NCI-H1436 (cell line): ENCODE measurements at regions not wholly inside any gene's neighbourhood (a gene's known extent, or its start where the extent isn't known, plus 50 kb on each side); places are given as distances from the start of the nearest gene placed in this dataset.
"Not testable (repeated sequence)": the region's sequence is repeated elsewhere in the genome, so short reads cannot be mapped to it uniquely, and the experiment has no call there.

Experiments
- DNase-seq: peaks from one replicate; lab custom pipeline; 2025; lab: John Stamatoyannopoulos, UW

GRCh38 chr3:16769525-16769924 is 115.2 kb upstream of the PLCL2 start:
- DNase-seq, result no peak

- no peak for DNase-seq
Measured at GRCh38 chr3:16770021-16770420, 114.7 kb upstream of the PLCL2 start.

GRCh38 chr3:16770792-16771191 is 114.0 kb upstream of the PLCL2 start:
- no peak for DNase-seq

GRCh38 chr3:16773594-16773993 is 111.2 kb upstream of the PLCL2 start:
- not testable (repeated sequence) for DNase-seq

- DNase-seq, result not testable (repeated sequence)
Measured at GRCh38 chr3:16774536-16774935, 110.2 kb upstream of the PLCL2 start.

GRCh38 chr3:16784973-16785372 is 99.8 kb upstream of the PLCL2 start:
- DNase-seq, result no peak

GRCh38 chr3:16785465-16785864 is 99.3 kb upstream of the PLCL2 start:
- no peak for DNase-seq

GRCh38 chr3:16788440-16789056 is 96.2 kb upstream of the PLCL2 start:
- DNase-seq, result no peak

GRCh38 chr3:16789344-16790120 is 95.2 kb upstream of the PLCL2 start:
- DNase-seq, result no peak

- no peak for DNase-seq
Measured at GRCh38 chr3:16790432-16791400, 94.0 kb upstream of the PLCL2 start.

- no peak for DNase-seq
Measured at GRCh38 chr3:16793321-16793720, 91.4 kb upstream of the PLCL2 start.

GRCh38 chr3:16794257-16794656 is 90.5 kb upstream of the PLCL2 start:
- DNase-seq, result no peak

GRCh38 chr3:16795581-16795980 is 89.2 kb upstream of the PLCL2 start:
- no peak for DNase-seq

GRCh38 chr3:16797831-16798230 is 86.9 kb upstream of the PLCL2 start:
- no peak for DNase-seq

GRCh38 chr3:16798738-16799137 is 86.0 kb upstream of the PLCL2 start:
- no peak for DNase-seq

GRCh38 chr3:16800361-16800760 is 84.4 kb upstream of the PLCL2 start:
- no peak for DNase-seq

GRCh38 chr3:16801223-16801622 is 83.5 kb upstream of the PLCL2 start:
- no peak for DNase-seq

- DNase-seq, result no peak
Measured at GRCh38 chr3:16801698-16802097, 83.1 kb upstream of the PLCL2 start.

GRCh38 chr3:16802389-16802788 is 82.4 kb upstream of the PLCL2 start:
- no peak for DNase-seq

- no peak for DNase-seq
Measured at GRCh38 chr3:16803019-16803418, 81.7 kb upstream of the PLCL2 start.

GRCh38 chr3:16807391-16807790 is 77.4 kb upstream of the PLCL2 start:
- DNase-seq, result no peak

- no peak for DNase-seq
Measured at GRCh38 chr3:16808393-16809107, 76.2 kb upstream of the PLCL2 start.
